Small intestine (tissue), 7 donors: ENCODE measurements at regions not wholly inside any gene's neighbourhood (a gene's known extent, or its start where the extent isn't known, plus 50 kb on each side); places are given as distances from the start of the nearest gene placed in this dataset.

ENCODE experiments used
- DNase-seq, 2 donors: peaks; one replicate each; pipeline versions ENCODE4 v3.0.0 to v3.0.0-alpha.2; 2013
- FAIRE-seq: peaks from 2 replicates; lab custom pipeline; 2012; peaks lifted over from hg19 to GRCh38; lab: Jason Lieb, UNC
- H3K27ac ChIP-seq, 3 donors: one replicate each; pipeline ENCODE4 v1.5.1; 2013; ENCODE audit warnings: low read length in 2 of 3, mild to moderate bottlenecking in 2 of 3, control low read depth in 1 of 3, inconsistent platforms in 1 of 3, low read depth in 1 of 3, moderate library complexity in 1 of 3
- H3K27me3 ChIP-seq, 3 donors: one replicate each; pipeline ENCODE4 v1.6.1; 2013; ENCODE audit warnings: low read length in 3 of 3, inconsistent platforms in 1 of 3; ENCODE audit not compliant: control insufficient read depth in 3 of 3, insufficient read depth in 3 of 3
- H3K36me3 ChIP-seq, 3 donors: one replicate each; pipeline ENCODE4 v1.6.1; 2013; ENCODE audit warnings: low read length in 3 of 3, inconsistent platforms in 1 of 3, low read depth in 1 of 3, mild to moderate bottlenecking in 1 of 3, moderate library complexity in 1 of 3; ENCODE audit not compliant: control insufficient read depth in 3 of 3, insufficient read depth in 2 of 3
- H3K4me1 ChIP-seq, 3 donors: one replicate each; pipeline ENCODE4 v1.6.1; 2013; ENCODE audit warnings: low read length in 2 of 3, inconsistent platforms in 1 of 3, low read depth in 1 of 3, mild to moderate bottlenecking in 1 of 3, moderate library complexity in 1 of 3; ENCODE audit not compliant: control insufficient read depth in 3 of 3, insufficient read depth in 2 of 3
- H3K4me3 ChIP-seq, 3 donors: one replicate each; pipeline ENCODE4 v1.5.1; 2013; ENCODE audit warnings: low read length in 3 of 3, control low read depth in 1 of 3, inconsistent platforms in 1 of 3, low read depth in 1 of 3, mild to moderate bottlenecking in 1 of 3, moderate library complexity in 1 of 3
- H3K9me3 ChIP-seq, 2 donors: one replicate each; pipeline ENCODE4 v1.6.1; 2013; ENCODE audit warnings: low read depth in 1 of 2, low read length in 1 of 2; ENCODE audit not compliant: control insufficient read depth in 2 of 2, insufficient read depth in 1 of 2
- WGBS, 3 donors: extraction: QIAGEN DNeasy Blood & Tissue Kit; methylation state at CpG; one replicate each; pipeline ENCODE4 v1.1.7; 2013; 5-methylcytosine and 5-hydroxymethylcytosine counted together
- donor health status: healthy with polysubstance abuse.
- donor health status: control.
- donor health status: control.
- donor health status: Bipolar disorder and iron deficiency.
- donor health status: healthy.

DNA sequence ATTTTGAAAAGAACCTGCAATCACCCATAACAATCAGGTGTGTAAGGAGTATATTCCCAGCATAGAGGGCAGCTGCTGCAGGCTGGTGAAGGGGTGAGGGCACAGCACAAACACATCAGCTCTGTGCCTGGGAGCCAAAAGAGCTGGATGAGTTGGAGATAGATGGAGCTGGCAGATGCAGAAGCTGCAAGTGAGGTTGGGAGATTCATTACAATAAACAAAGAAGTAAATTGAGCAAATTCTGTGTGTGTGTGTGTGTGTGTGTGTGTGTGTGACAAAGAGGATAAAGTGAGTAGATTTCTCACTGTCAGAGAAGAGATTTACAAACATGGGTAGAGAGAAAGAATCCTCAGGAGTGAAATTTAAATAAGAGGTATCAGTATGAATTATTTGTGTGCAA, 994.7 kb downstream of the EPHA3 start:
- Histone ChIP-seq H3K36me3 (no peaks in the 10 kb centered on the region), H3K27ac (no peak overlapping the region), H3K27me3 (no peaks in the 10 kb centered on the region), H3K9me3 (no peaks in the 10 kb centered on the region), H3K4me1 (no peaks in the 10 kb centered on the region), H3K4me3 (no peak overlapping the region)
- DNase-seq (no peak), FAIRE-seq (no peak)

- DNase-seq, result no peak
- Histone ChIP-seq H3K36me3 (no peaks in the 10 kb centered on the region), H3K27ac (no peak overlapping the region), H3K4me1 (no peaks in the 10 kb centered on the region), H3K4me3 (no peak overlapping the region), H3K27me3 (no peaks in the 10 kb centered on the region), H3K9me3 (no peaks in the 10 kb centered on the region)
- no peak for FAIRE-seq
- WGBS, 3 donors, result 71 to 88% (median 84%) methylated on average over 5 of the region's 5 CpGs
Measured at GRCh38 chr3:90121326-90121725, 1013.9 kb downstream of the EPHA3 start.

DNA sequence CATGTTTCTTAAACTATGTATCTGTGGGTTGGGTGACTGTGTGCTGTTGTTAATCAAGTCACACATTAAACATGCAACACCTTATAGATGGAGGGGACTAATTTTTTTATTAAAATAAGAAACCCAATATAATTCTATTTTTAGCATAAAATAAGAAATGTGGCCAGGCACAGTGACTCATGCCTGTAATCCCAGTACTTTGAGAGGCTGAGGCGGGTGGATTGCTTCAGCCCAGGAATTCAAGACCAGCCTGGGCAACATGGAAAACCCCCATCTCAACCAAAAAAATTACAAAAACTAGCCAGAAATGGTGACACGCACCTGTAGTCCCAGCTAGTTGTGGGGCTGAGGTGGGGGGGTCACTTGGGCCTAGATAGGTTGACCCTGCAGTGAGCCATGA, 1021.0 kb downstream of the EPHA3 start:
- Histone ChIP-seq H3K9me3 (no peaks in the 10 kb centered on the region), H3K4me3 (no peak overlapping the region), H3K4me1 (no peaks in the 10 kb centered on the region), H3K36me3 (no peaks in the 10 kb centered on the region), H3K27me3 (no peaks in the 10 kb centered on the region), H3K27ac (no peak overlapping the region)
- FAIRE-seq (no peak), DNase-seq (no peak)
- 81 to 96% (median 95%) methylated on average over 2 of the region's 2 CpGs for WGBS, 3 donors

- peaks cover 0 to under 1% (median 0%) of the 10 kb centered on the region in 3 donors for H3K4me1 ChIP-seq
- no peaks in the 10 kb centered on the region for H3K36me3 ChIP-seq
- H3K27me3 ChIP-seq, result no peaks in the 10 kb centered on the region
- no peak overlapping the region for H3K27ac ChIP-seq
- FAIRE-seq, result no peak
- no peak for DNase-seq
- 68 to 72% (median 70%) methylated on average over 3 of the region's 3 CpGs for WGBS, 3 donors
- no peak overlapping the region for H3K4me3 ChIP-seq
- H3K9me3 ChIP-seq, result no peaks in the 10 kb centered on the region
Measured at GRCh38 chr3:90129730-90130129, 1022.3 kb downstream of the EPHA3 start.

GRCh38 chr3:90132197-90132596, 1024.8 kb downstream of the EPHA3 start:
- Histone ChIP-seq H3K9me3 (no peaks in the 10 kb centered on the region), H3K36me3 (no peaks in the 10 kb centered on the region), H3K4me1 (peaks cover 0 to 4% (median 4%) of the 10 kb centered on the region in 3 donors), H3K27ac (no peak overlapping the region), H3K27me3 (no peaks in the 10 kb centered on the region), H3K4me3 (no peak overlapping the region)
- 52 to 71% (median 64%) methylated on average over 1 of the region's 1 CpG for WGBS, 3 donors
- FAIRE-seq (no peak), DNase-seq (no peak)

GRCh38 chr3:90134090-90134489, 1026.7 kb downstream of the EPHA3 start:
- DNase-seq, result no peak
- Histone ChIP-seq H3K36me3 (no peaks in the 10 kb centered on the region), H3K4me1 (peaks cover 0 to 6% (median 4%) of the 10 kb centered on the region in 3 donors), H3K4me3 (no peak overlapping the region), H3K9me3 (no peaks in the 10 kb centered on the region), H3K27ac (no peak overlapping the region), H3K27me3 (no peaks in the 10 kb centered on the region)
- FAIRE-seq, result no peak

DNA sequence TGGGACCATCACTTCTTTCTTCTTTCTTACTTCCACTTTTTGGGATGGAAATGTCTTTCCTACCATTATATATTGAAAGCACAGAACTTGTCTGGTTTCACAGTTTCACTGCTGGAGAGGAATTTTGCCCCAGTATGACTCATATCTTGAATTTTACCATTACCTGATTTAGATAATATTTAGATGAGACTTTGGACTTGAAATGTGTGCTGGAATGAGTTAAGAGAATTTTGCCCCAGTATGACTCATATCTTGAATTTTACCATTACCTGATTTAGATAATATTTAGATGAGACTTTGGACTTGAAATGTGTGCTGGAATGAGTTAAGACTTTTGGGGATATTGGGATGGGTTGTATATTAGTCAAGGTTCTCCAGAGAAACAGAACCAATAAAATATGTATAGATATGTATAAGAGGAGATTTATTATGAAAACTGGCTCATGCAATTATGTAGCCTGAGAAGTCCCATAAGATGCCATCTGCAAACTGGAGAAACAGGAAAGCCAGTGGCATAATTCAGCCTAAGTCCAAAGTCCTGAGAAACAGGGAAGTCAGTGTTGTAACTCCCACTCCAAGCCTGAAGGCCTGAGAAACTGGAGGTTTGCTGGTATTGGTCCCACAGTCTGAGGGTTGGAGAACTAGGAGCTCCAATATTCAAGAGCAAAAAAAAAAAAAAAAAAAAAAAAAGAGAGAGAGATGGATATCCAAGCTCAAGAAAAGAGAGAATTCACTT, 1029.2 kb downstream of the EPHA3 start:
- FAIRE-seq, result peak; percentile 36
- DNase-seq, result peak; percentile 36 to 94
- Histone ChIP-seq H3K36me3 (no peaks in the 10 kb centered on the region), H3K27ac (peak overlapping the region in 1 of 3 donors; percentile 41), H3K4me3 (no peak overlapping the region), H3K27me3 (no peaks in the 10 kb centered on the region), H3K4me1 (peaks cover 0 to 6% (median 4%) of the 10 kb centered on the region in 3 donors), H3K9me3 (no peaks in the 10 kb centered on the region)

DNA sequence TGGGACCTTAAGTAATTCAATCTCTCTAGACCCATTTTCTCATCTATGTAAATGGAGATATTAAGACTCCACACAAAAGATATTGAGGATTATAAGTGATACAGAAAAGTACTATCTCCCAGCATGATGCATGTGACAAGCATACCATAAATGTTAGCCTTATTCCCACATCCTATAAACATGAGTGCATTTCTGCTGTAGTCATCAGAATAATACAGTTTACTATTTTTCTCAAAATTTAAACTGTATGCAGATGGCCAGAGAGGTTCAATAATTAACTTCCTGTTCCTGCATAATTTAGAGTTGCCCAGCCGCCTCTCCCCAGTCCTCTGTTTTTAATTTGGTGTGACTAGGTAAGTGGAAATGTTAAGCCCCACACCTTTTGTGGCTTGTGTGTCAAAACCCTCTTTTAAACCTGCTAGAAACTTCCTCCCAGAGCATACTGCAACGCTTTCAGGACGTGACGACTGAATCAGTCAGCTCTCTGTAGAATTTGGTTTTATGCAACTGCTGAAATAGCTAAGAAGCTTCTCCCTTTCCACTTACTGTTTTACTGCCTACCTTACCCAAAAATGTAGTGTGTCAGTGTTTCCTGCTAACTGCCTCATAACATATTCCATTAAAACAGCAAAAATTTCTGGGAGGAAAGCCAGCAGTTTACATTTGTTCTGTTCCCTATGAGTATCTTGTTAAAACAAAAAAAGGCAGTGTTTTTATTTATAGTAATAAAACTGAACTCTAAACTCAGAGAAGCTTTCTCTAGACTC, 1037.9 kb downstream of the EPHA3 start:
- H3K4me1 ChIP-seq, result no peaks in the 10 kb centered on the region
- H3K4me3 ChIP-seq, result no peak overlapping the region
- no peak overlapping the region for H3K27ac ChIP-seq
- H3K36me3 ChIP-seq, result no peaks in the 10 kb centered on the region
- WGBS, 3 donors, result 39 to 87% (median 67%) methylated on average over 4 of the region's 4 CpGs
- no peaks in the 10 kb centered on the region for H3K27me3 ChIP-seq
- H3K9me3 ChIP-seq, result no peaks in the 10 kb centered on the region
- DNase-seq (no peak), FAIRE-seq (no peak)
